Endodermal cell (in vitro differentiated cells): ENCODE measurements at regions not wholly inside any gene's neighbourhood (a gene's known extent, or its start where the extent isn't known, plus 50 kb on each side); places are given as distances from the start of the nearest gene placed in this dataset.

Experiments
- DNase-seq: peaks from one replicate; pipeline ENCODE4 v3.0.0-alpha.2; 2017
- H3K27ac ChIP-seq: 2 replicates; pipeline ENCODE4 v1.5.1; 2013; ENCODE audit warnings: mild to moderate bottlenecking, low read depth, low read length, moderate library complexity
- H3K27me3 ChIP-seq: 2 replicates; pipeline ENCODE4 v1.6.1; 2013; ENCODE audit warnings: mild to moderate bottlenecking, low read length, moderate library complexity; ENCODE audit not compliant: insufficient read depth, control insufficient read depth, poor library complexity, severe bottlenecking
- H3K36me3 ChIP-seq: 2 replicates; pipeline ENCODE4 v1.7.0; 2013; ENCODE audit warnings: mild to moderate bottlenecking, low read length, moderate library complexity; ENCODE audit not compliant: control insufficient read depth, insufficient read depth
- H3K4me1 ChIP-seq: one replicate; pipeline ENCODE4 v1.7.0; 2013; ENCODE audit warnings: low read length; ENCODE audit not compliant: control insufficient read depth, insufficient read depth
- H3K4me3 ChIP-seq: 2 replicates; pipeline ENCODE4 v1.5.1; 2013; ENCODE audit warnings: mild to moderate bottlenecking, low read length, moderate library complexity
- H3K9ac ChIP-seq: 2 replicates; pipeline ENCODE4 v1.6.1; 2013; ENCODE audit warnings: mild to moderate bottlenecking, low read length, moderate library complexity; ENCODE audit not compliant: poor library complexity, severe bottlenecking; ENCODE audit errors: extremely low read depth
- H3K9me3 ChIP-seq: 2 replicates; pipeline ENCODE4 v1.6.1; 2013; ENCODE audit warnings: mild to moderate bottlenecking, low read length, moderate library complexity; ENCODE audit not compliant: control insufficient read depth
- H3K27ac Mint-ChIP-seq: 2 replicates; pipeline ENCODE4 v1.8.0; 2020; ENCODE audit warnings: mixed read lengths
- H3K27me3 Mint-ChIP-seq: 2 replicates; pipeline ENCODE4 v1.8.0; 2021; ENCODE audit warnings: mild to moderate bottlenecking, mixed read lengths; ENCODE audit not compliant: insufficient read depth
- H3K36me3 Mint-ChIP-seq: 2 replicates; pipeline ENCODE4 v1.8.0; 2020; ENCODE audit warnings: low read depth, mixed read lengths
- H3K4me1 Mint-ChIP-seq: 2 replicates; pipeline ENCODE4 v1.8.0; 2020; ENCODE audit warnings: mixed read lengths
- H3K4me3 Mint-ChIP-seq: 2 replicates; pipeline ENCODE4 v1.8.0; 2020; ENCODE audit warnings: mild to moderate bottlenecking, moderate library complexity, mixed read lengths
- H3K9me3 Mint-ChIP-seq: 2 replicates; pipeline ENCODE4 v1.8.0; 2020; ENCODE audit warnings: mild to moderate bottlenecking, mixed read lengths
- CTCF ChIP-seq: fragments of 200-600 bp; sonication (generic); conservative IDR thresholded peaks from 2 replicates; pipeline ENCODE4 v1.5.0; 2021; ENCODE audit warnings: antibody characterized with exemption, mild to moderate bottlenecking
- WGBS, 2 experiments: methylation state at CpG; one replicate each; pipeline versions ENCODE4 v1.1.5 to v1.1.7; 2013; ENCODE audit warnings: missing lambda C conversion rate in 2 of 2, mixed read lengths in 1 of 2; ENCODE audit not compliant: insufficient coverage in 1 of 2, insufficient read length in 1 of 2; 5-methylcytosine and 5-hydroxymethylcytosine counted together

- H3K4me3 ChIP-seq, result no peak overlapping the region
- no peaks in the 10 kb centered on the region for H3K4me1 Mint-ChIP-seq
- H3K9me3 ChIP-seq, result peaks cover 3% of the 10 kb centered on the region
- H3K27me3 ChIP-seq, result no peaks in the 10 kb centered on the region
- H3K9ac ChIP-seq, result no peak overlapping the region
- DNase-seq, result no peak
- H3K27ac ChIP-seq, result no peak overlapping the region
- H3K27me3 Mint-ChIP-seq, result no peaks in the 10 kb centered on the region
- H3K36me3 Mint-ChIP-seq, result no peaks in the 10 kb centered on the region
- WGBS, 2 experiments, result 68 to 86% methylated on average over 5 of the region's 5 CpGs
- H3K36me3 ChIP-seq, result no peaks in the 10 kb centered on the region
- H3K4me1 ChIP-seq, result no peaks in the 10 kb centered on the region
- peaks cover 4% of the 10 kb centered on the region for H3K9me3 Mint-ChIP-seq
- H3K4me3 Mint-ChIP-seq, result no peak overlapping the region
- TF ChIP-seq CTCF, result no peak
- no peak overlapping the region for H3K27ac Mint-ChIP-seq
Observed at GRCh38 chr10:78320506-78320905, 286.8 kb downstream of the RPS24 start.

GRCh38 chr10:78321000-78321399 is 287.3 kb downstream of the RPS24 start:
- DNase-seq, result no peak
- H3K4me3 Mint-ChIP-seq, result no peak overlapping the region

GRCh38 chr10:78321500-78321899 is 287.8 kb downstream of the RPS24 start:
- TF ChIP-seq CTCF, result no peak
- Mint-ChIP-seq H3K27me3 (no peaks in the 10 kb centered on the region), H3K4me3 (no peak overlapping the region), H3K36me3 (peaks cover 1% of the 10 kb centered on the region), H3K27ac (no peak overlapping the region), H3K9me3 (peaks cover 13% of the 10 kb centered on the region), H3K4me1 (no peaks in the 10 kb centered on the region)
- no peak overlapping the region for H3K9ac ChIP-seq
- no peaks in the 10 kb centered on the region for H3K27me3 ChIP-seq
- H3K4me1 ChIP-seq, result no peaks in the 10 kb centered on the region
- no peak overlapping the region for H3K4me3 ChIP-seq
- H3K36me3 ChIP-seq, result no peaks in the 10 kb centered on the region
- 85 to 93% methylated on average over 3 to 4 of the region's 4 CpGs for WGBS, 2 experiments
- no peak for DNase-seq
- no peak overlapping the region for H3K27ac ChIP-seq
- peaks cover 13% of the 10 kb centered on the region for H3K9me3 ChIP-seq

More at GRCh38 chr10:78321000-78321399, 287.3 kb downstream of the RPS24 start:
- peaks cover 8% of the 10 kb centered on the region for H3K9me3 Mint-ChIP-seq
- Histone ChIP-seq H3K27me3 (no peaks in the 10 kb centered on the region), H3K9ac (no peak overlapping the region), H3K4me3 (no peak overlapping the region), H3K36me3 (no peaks in the 10 kb centered on the region), H3K4me1 (no peaks in the 10 kb centered on the region), H3K27ac (no peak overlapping the region), H3K9me3 (peaks cover 8% of the 10 kb centered on the region)
- 93% methylated on average over 2 of the region's 2 CpGs; no CpG with 5 or more reads in 1 of the 2 experiments for WGBS, 2 experiments
- no peak for TF ChIP-seq CTCF
- no peaks in the 10 kb centered on the region for H3K27me3 Mint-ChIP-seq
- H3K36me3 Mint-ChIP-seq, result peaks cover 1% of the 10 kb centered on the region
- no peak overlapping the region for H3K27ac Mint-ChIP-seq
- H3K4me1 Mint-ChIP-seq, result no peaks in the 10 kb centered on the region
